ENCODE measurements at regions not wholly inside any gene's neighbourhood (a gene's known extent, or its start where the extent isn't known, plus 50 kb on each side); places are given as distances from the start of the nearest gene placed in this dataset.

GRCh38 chr2:176412136-176412535, 142.9 kb downstream of the MTX2 start:
- TF ChIP-seq NFRKB (IDR thresholded peaks at IDR 0.05) (no peak), PKNOX1 (IDR thresholded peaks at IDR 0.05) (no peak)

All from HEK293T (cell line).